ENCODE measurements at regions not wholly inside any gene's neighbourhood (a gene's known extent, or its start where the extent isn't known, plus 50 kb on each side); places are given as distances from the start of the nearest gene placed in this dataset.

- Histone ChIP-seq H3K27ac (ENCODE audit: insufficient read depth, low read depth, low read length) (no peak overlapping the region), H3K27me3 (ENCODE audit: control insufficient read depth in 2 of 2, insufficient read depth in 2 of 2, low read length in 2 of 2) (no peaks in the 10 kb centered on the region), H3K36me3 (ENCODE audit: control insufficient read depth in 2 of 2, extremely low read depth in 1 of 2, insufficient read depth in 2 of 2, low read length in 2 of 2) (no peaks in the 10 kb centered on the region), H2AFZ (ENCODE audit: low read depth, low read length) (no peak overlapping the region), H4K20me1 (replicated peaks; ENCODE audit: control insufficient read depth, extremely low read depth, insufficient read depth, low read length) (no peaks in the 10 kb centered on the region), H3K4me1 (ENCODE audit: control insufficient read depth, extremely low read depth, insufficient read depth, low read length) (no peaks in the 10 kb centered on the region), H3K79me2 (ENCODE audit: control insufficient read depth, insufficient read depth, low read length) (no peaks in the 10 kb centered on the region), H3K4me2 (ENCODE audit: insufficient read depth, low read length) (no peak overlapping the region), H3K9ac (replicated peaks; ENCODE audit: extremely low read depth, insufficient read depth, low read length) (no peak overlapping the region), H3K9me1 (replicated peaks; ENCODE audit: control insufficient read depth, extremely low read depth, insufficient read depth, low read length) (no peaks in the 10 kb centered on the region), H3K4me3 (replicated peaks in 1 of 3; ENCODE audit: insufficient read depth in 1 of 3, low read depth in 1 of 3, low read length in 3 of 3) (no peak overlapping the region), H3K9me3 (replicated peaks; ENCODE audit: control insufficient read depth, insufficient read depth, low read length) (no peaks in the 10 kb centered on the region)
- ChIA-PET POLR2A (no interaction called here), CTCF (no interaction called here)
- intact Hi-C loops (cut with micrococcal nuclease) (no loop called here), dilution Hi-C loops (cut with MboI; ENCODE audit: extremely low pct_ligation_motif_present, low sequenced_read_pairs) (no loop called here)
- TF ChIP-seq POLR2AphosphoS5 (IDR thresholded peaks at IDR 0.05; ENCODE audit: insufficient read depth, low read depth, low read length) = no peak
- no peak for TF ChIP-seq JUN (IDR thresholded peaks at IDR 0.05; ENCODE audit: borderline replicate concordance, insufficient read depth, insufficient read length, low read depth)
- TF ChIP-seq FOS (IDR thresholded peaks at IDR 0.05; ENCODE audit: borderline replicate concordance, insufficient read depth, low read length) = no peak
- no peak for TF ChIP-seq EZH2 (IDR thresholded peaks at IDR 0.05; ENCODE audit: borderline replicate concordance, low read depth, low read length, severe bottlenecking)
- no peak for TF ChIP-seq MYC (IDR thresholded peaks at IDR 0.05; ENCODE audit: low read depth, low read length)
- no peak for TF ChIP-seq GATA2 (IDR thresholded peaks at IDR 0.05; ENCODE audit: insufficient read depth, insufficient read length, low read depth, low read length)
- no peak for TF ChIP-seq MAX (IDR thresholded peaks at IDR 0.05; ENCODE audit: insufficient read depth, insufficient read length)
- TF ChIP-seq, protein P1, sequence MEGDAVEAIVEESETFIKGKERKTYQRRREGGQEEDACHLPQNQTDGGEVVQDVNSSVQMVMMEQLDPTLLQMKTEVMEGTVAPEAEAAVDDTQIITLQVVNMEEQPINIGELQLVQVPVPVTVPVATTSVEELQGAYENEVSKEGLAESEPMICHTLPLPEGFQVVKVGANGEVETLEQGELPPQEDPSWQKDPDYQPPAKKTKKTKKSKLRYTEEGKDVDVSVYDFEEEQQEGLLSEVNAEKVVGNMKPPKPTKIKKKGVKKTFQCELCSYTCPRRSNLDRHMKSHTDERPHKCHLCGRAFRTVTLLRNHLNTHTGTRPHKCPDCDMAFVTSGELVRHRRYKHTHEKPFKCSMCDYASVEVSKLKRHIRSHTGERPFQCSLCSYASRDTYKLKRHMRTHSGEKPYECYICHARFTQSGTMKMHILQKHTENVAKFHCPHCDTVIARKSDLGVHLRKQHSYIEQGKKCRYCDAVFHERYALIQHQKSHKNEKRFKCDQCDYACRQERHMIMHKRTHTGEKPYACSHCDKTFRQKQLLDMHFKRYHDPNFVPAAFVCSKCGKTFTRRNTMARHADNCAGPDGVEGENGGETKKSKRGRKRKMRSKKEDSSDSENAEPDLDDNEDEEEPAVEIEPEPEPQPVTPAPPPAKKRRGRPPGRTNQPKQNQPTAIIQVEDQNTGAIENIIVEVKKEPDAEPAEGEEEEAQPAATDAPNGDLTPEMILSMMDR (IDR thresholded peaks at IDR 0.05; ENCODE audit: extremely low read depth in 1 of 2, insufficient read depth in 1 of 2, low read depth in 1 of 2, low read length in 2 of 2) = no peak
- no peak for TF ChIP-seq POLR2A (IDR thresholded peaks at IDR 0.05; ENCODE audit: low read depth, low read length)
- DNase-seq (ENCODE audit: low read depth, low spot score) (no peak), FAIRE-seq (no peak)
- no TSS peak for BruUV-seq (replicated peaks)
Measured at GRCh38 chr16:9345880-9346279, 254.4 kb downstream of the HAPSTR1 start.
